ENCODE measurements at regions not wholly inside any gene's neighbourhood (a gene's known extent, or its start where the extent isn't known, plus 50 kb on each side); places are given as distances from the start of the nearest gene placed in this dataset.

GRCh38 chr2:204344119-204344518, 201.2 kb upstream of the PARD3B start:
- TF ChIP-seq POLR2AphosphoS5 (IDR thresholded peaks at IDR 0.05) = no peak
- TF ChIP-seq POLR2A (IDR thresholded peaks at IDR 0.05) = no peak

Data from prostate gland (tissue), 1 donor.